K562 (cell line): ENCODE measurements at regions not wholly inside any gene's neighbourhood (a gene's known extent, or its start where the extent isn't known, plus 50 kb on each side); places are given as distances from the start of the nearest gene placed in this dataset.

ENCODE experiments used
- CTCF ChIP-seq, 3 experiments: IDR thresholded peaks in 2 of 3; conservative IDR thresholded peaks in 1 of 3; 2 replicates each; pipeline ENCODE4 v1.5.1; 2011 to 2012; ENCODE audit warnings: low read length in 3 of 3, mild to moderate bottlenecking in 3 of 3, control low read depth in 2 of 3, improper control_type of control experiment in 1 of 3, inconsistent platforms in 1 of 3, low read depth in 1 of 3, mixed read lengths in 1 of 3, moderate library complexity in 1 of 3; ENCODE audit not compliant: insufficient read depth in 2 of 3
- FOXA1 ChIP-seq: fragments of 450-650 bp; IDR thresholded peaks from 2 replicates; pipeline ENCODE4 v1.6.1; 2016; ENCODE audit warnings: mild to moderate bottlenecking, borderline replicate concordance
- GABPA ChIP-seq: fragments of 200-800 bp; sonication (Bioruptor generic); conservative IDR thresholded peaks from 2 replicates; pipeline ENCODE4 v1.6.1; 2016; ENCODE audit warnings: low read depth, missing genetic modification characterization, missing compliant biosample characterization
- GATA2 ChIP-seq: sonication (generic); formaldehyde crosslinking; IDR thresholded peaks from 2 replicates; pipeline ENCODE4 v1.4.0; 2020; ENCODE audit warnings: mild to moderate bottlenecking, missing genetic modification reagents
- HDAC6 ChIP-seq: IDR thresholded peaks from 2 replicates; pipeline ENCODE4 v1.6.1; 2012; ENCODE audit warnings: low read depth, mild to moderate bottlenecking, control low read depth, inconsistent platforms, low read length, moderate library complexity
- MAX ChIP-seq: sonication (generic); formaldehyde crosslinking; IDR thresholded peaks from 2 replicates; pipeline ENCODE4 v1.9.0; 2022; ENCODE audit warnings: mild to moderate bottlenecking, missing genetic modification reagents
- SRSF9 ChIP-seq: fragments of 200-400 bp; formaldehyde crosslinking; IDR thresholded peaks from 2 replicates; pipeline ENCODE4 v1.6.1; 2017; ENCODE audit warnings: low read depth, low read length, borderline replicate concordance
- TAF1 ChIP-seq: IDR thresholded peaks from 2 replicates; pipeline ENCODE4 v1.6.1; 2011; ENCODE audit warnings: mild to moderate bottlenecking, low read length, moderate library complexity; ENCODE audit not compliant: insufficient read depth, control insufficient read depth, severe bottlenecking; ENCODE audit errors: extremely low read depth
- YY1 ChIP-seq, 3 experiments: IDR thresholded peaks; 2 replicates each; pipeline ENCODE4 v1.6.1; 2011; ENCODE audit warnings: low read length in 2 of 3, mild to moderate bottlenecking in 2 of 3, moderate library complexity in 2 of 3, borderline replicate concordance in 1 of 3, control low read depth in 1 of 3, low read depth in 1 of 3; ENCODE audit not compliant: insufficient read depth in 3 of 3, insufficient replicate concordance in 2 of 3, control insufficient read depth in 1 of 3, insufficient read length in 1 of 3; ENCODE audit errors: extremely low read depth in 1 of 3
- ZNF395 ChIP-seq: fragments of 200-800 bp; sonication (Bioruptor generic); IDR thresholded peaks from 2 replicates; pipeline ENCODE4 v1.6.1; 2017; ENCODE audit warnings: missing genetic modification characterization, missing compliant biosample characterization

GRCh38 chr3:107921038-107921437, 169.8 kb downstream of the CD47 start:
- TF ChIP-seq TAF1 (no peak), HDAC6 (no peak), GABPA (tag) (no peak), CTCF (IDR thresholded peaks at IDR 0.05 in 2 of 3, conservative IDR thresholded peaks at IDR 0.05 in 1 of 3; ENCODE audit: insufficient read depth in 2 of 3, low read depth in 1 of 3, low read length in 3 of 3) (no peak), FOXA1 (no peak), SRSF9 (no peak), MAX (CRISPR knock-in tag) (no peak), ZNF395 (CRISPR knock-in tag) (no peak), GATA2 (CRISPR knock-in tag) (no peak), YY1 (IDR thresholded peaks at IDR 0.05; ENCODE audit: borderline replicate concordance in 1 of 3, control insufficient read depth in 1 of 3, extremely low read depth in 1 of 3, insufficient read depth in 3 of 3, insufficient read length in 1 of 3, insufficient replicate concordance in 2 of 3, low read depth in 1 of 3, low read length in 2 of 3) (no peak)
